ENCODE measurements at regions not wholly inside any gene's neighbourhood (a gene's known extent, or its start where the extent isn't known, plus 50 kb on each side); places are given as distances from the start of the nearest gene placed in this dataset.
A peak's percentile ranks its signal among the peaks of the same experiment; 100 is the strongest.

DNA sequence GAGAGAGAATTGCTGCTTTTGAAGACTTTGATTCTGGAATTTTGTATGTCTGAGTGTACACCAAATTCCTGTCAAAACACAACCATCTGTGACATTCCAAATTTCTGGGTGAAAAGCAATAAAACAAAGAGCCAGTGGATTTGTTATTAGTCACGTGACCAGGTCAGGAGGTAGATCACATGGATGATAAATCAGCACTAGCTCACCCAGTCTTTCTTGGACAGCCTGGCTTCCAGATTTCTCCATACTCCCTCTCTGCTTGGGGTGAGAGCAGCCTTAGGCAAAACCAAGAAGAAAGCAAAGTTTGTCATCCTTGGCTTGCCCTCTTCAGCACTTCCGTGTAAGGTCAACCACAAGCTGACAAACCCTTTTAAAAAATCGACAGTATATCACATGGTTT lies 194.2 kb downstream of the CLCN4 start:
- no peaks in the 10 kb centered on the region for H3K27me3 ChIP-seq (ENCODE audit: control insufficient read depth, insufficient read depth, low read length)
- DNase-seq (ENCODE audit: low read depth): peak; percentile 59
- no peak overlapping the region for H3K4me3 ChIP-seq (ENCODE audit: low read depth, low read length)
- POLR2A ChIA-PET: no interaction called here
- no peak for TF ChIP-seq CTCF (IDR thresholded peaks at IDR 0.05; ENCODE audit: insufficient read depth, low read depth, low read length)
- CTCF ChIA-PET: no interaction called here
- no peaks in the 10 kb centered on the region for H3K36me3 ChIP-seq (ENCODE audit: control insufficient read depth, insufficient read depth, low read length)

DNA sequence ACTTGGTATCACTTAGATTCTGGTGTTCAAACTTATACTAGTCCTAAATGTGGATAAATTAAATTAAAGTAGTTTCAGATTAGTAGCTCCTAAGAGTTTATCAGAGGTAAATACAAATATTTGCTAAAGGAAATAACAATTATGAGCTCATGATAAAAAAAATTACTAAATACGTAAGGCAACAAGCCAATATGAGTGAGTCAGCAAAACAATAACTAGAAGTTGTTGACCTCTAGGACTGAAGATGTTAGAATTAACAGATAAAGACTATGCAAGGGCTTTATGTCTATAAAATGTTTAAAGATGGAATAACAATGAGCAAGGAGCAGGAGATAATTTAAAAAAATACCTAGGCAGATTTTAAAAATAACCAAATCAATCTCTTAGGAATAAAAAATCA lies 195.8 kb downstream of the CLCN4 start:
- no peak for DNase-seq (ENCODE audit: low read depth)
- TF ChIP-seq CTCF (IDR thresholded peaks at IDR 0.05; ENCODE audit: insufficient read depth, low read depth, low read length): no peak
- no peak overlapping the region for H3K4me3 ChIP-seq (ENCODE audit: low read depth, low read length)
- ChIA-PET CTCF (no interaction called here), POLR2A (no interaction called here)
- H3K36me3 ChIP-seq (ENCODE audit: control insufficient read depth, insufficient read depth, low read length): no peaks in the 10 kb centered on the region
- no peaks in the 10 kb centered on the region for H3K27me3 ChIP-seq (ENCODE audit: control insufficient read depth, insufficient read depth, low read length)

GRCh38 chrX:10356979-10357378 lies 200.2 kb downstream of the CLCN4 start:
- Histone ChIP-seq H3K4me3 (ENCODE audit: low read depth, low read length) (no peak overlapping the region), H3K36me3 (ENCODE audit: control insufficient read depth, insufficient read depth, low read length) (no peaks in the 10 kb centered on the region), H3K27me3 (ENCODE audit: control insufficient read depth, insufficient read depth, low read length) (no peaks in the 10 kb centered on the region)
- no peak for TF ChIP-seq CTCF (IDR thresholded peaks at IDR 0.05; ENCODE audit: insufficient read depth, low read depth, low read length)
- CTCF ChIA-PET: no interaction called here
- DNase-seq (ENCODE audit: low read depth): no peak
- POLR2A ChIA-PET: no interaction called here

- POLR2A ChIA-PET: no interaction called here
Measured at GRCh38 chrX:10358958-10359357, 202.2 kb downstream of the CLCN4 start.

DNA sequence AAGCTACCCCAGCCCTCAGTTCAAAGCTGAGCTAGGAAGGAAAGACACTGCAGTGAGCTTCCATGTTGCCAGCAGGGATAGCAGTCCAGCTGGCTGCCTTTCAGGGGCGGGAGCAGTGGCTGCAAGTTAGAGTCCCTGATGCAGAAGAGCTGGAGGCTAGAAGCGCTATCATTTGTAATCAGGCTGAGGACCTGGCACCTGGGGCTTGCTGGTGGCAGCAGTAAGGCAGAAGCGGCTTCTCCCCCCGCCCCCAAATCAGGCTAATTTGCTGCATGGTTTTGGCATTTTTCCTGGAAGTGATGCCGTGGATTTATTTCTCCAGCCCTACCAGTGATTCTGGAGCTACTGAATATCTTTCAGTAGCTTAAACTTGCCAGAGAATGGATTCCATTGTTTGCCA lies 203.3 kb downstream of the CLCN4 start:
- CTCF ChIA-PET: no interaction called here
- POLR2A ChIA-PET: no interaction called here
- no peak for DNase-seq (ENCODE audit: low read depth)
- Histone ChIP-seq H3K27me3 (ENCODE audit: control insufficient read depth, insufficient read depth, low read length) (no peaks in the 10 kb centered on the region), H3K4me3 (ENCODE audit: low read depth, low read length) (no peak overlapping the region), H3K36me3 (ENCODE audit: control insufficient read depth, insufficient read depth, low read length) (no peaks in the 10 kb centered on the region)
- no peak for TF ChIP-seq CTCF (IDR thresholded peaks at IDR 0.05; ENCODE audit: insufficient read depth, low read depth, low read length)

More at GRCh38 chrX:10358958-10359357, 202.2 kb downstream of the CLCN4 start:
- no peak for TF ChIP-seq CTCF (IDR thresholded peaks at IDR 0.05; ENCODE audit: insufficient read depth, low read depth, low read length)
- CTCF ChIA-PET: no interaction called here
- no peaks in the 10 kb centered on the region for H3K36me3 ChIP-seq (ENCODE audit: control insufficient read depth, insufficient read depth, low read length)
- no peak for DNase-seq (ENCODE audit: low read depth)
- no peaks in the 10 kb centered on the region for H3K27me3 ChIP-seq (ENCODE audit: control insufficient read depth, insufficient read depth, low read length)
- no peak overlapping the region for H3K4me3 ChIP-seq (ENCODE audit: low read depth, low read length)

All from BJ (cell line).